NCI-H1092 treated with DMSO at 0.1 percent for 48 hours (cell line): ENCODE measurements at regions not wholly inside any gene's neighbourhood (a gene's known extent, or its start where the extent isn't known, plus 50 kb on each side); places are given as distances from the start of the nearest gene placed in this dataset.

Experiments
- DNase-seq: peaks from one replicate; lab custom pipeline; 2025; lab: John Stamatoyannopoulos, UW

GRCh38 chr4:123573866-123574508 is 177.4 kb downstream of the SPRY1 start:
- DNase-seq, result no peak

- no peak for DNase-seq
Observed at GRCh38 chr4:123575291-123575690, 178.7 kb downstream of the SPRY1 start.

DNA sequence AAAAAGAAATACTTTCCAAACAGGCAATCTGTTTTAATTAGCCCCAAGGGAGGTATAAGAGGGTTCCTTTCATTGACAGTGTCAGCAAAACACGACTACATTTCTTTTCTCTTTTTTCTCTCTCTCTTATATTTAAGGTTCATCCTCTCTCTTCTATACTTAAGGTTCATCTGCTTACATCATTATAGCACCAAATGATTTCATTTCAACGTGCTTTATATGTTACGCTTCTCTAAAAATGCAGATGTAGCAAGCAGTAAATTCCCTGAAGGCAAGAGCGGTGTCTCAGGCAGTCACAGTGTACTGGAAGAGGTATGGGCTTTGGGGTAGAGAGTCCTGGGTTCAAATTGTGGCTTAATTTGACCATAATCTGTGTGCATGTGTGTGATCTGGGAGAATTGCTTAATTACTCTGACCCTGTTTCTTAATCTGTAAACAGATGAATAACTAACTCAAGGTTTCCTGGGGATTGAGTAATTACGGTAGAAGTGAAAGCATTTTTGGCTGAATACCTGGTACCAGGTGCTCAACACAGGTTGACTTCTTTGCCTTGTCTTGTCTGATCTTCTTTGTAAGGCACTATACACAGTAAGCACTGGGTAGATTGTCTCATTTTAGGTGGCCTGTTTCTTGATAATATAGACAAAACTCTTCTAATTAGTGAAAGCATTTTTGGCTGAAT is 180.8 kb downstream of the SPRY1 start:
- no peak for DNase-seq

DNA sequence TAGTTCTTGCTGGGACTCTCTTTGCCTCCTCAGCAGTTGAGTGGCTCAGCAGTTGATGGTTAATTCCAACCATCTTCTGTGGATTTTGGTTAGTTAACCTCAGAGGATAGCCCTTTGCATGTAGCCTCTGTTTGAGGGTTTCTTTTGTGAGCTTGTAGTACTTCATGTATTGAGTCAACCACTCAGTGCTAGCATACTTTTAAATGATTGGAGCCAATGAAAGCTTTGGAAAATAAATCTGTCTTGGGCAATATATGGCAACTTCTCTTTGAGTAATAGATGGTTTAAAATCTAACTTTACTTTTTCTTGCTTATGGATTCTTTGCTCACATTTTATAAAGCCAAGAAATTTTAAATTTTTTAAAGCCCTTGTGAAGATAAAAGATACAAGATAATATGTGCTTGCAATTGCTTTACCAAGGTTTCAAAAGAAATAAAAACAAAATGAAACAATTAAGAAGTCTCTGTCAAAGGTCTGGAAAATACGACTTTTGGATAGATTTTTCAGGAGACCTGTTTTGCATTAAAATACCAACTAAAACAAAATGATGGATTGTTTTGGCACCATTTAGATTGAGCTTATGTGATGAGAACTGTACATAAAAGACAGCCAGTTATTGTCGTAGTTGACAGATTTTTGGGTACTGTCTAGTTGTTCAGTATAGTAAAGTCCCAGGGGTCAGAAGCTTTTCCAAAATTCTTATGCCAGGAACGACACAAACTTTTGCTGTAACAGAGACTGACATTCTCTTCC is 181.9 kb downstream of the SPRY1 start:
- DNase-seq, result no peak

GRCh38 chr4:123579961-123580360 is 183.4 kb downstream of the SPRY1 start:
- DNase-seq, result no peak

GRCh38 chr4:123580981-123581664 is 184.5 kb downstream of the SPRY1 start:
- DNase-seq, result no peak

- DNase-seq, result no peak
Observed at GRCh38 chr4:123581802-123582201, 185.2 kb downstream of the SPRY1 start.

GRCh38 chr4:123583043-123583442 is 186.4 kb downstream of the SPRY1 start:
- no peak for DNase-seq

GRCh38 chr4:123585111-123585510 is 188.5 kb downstream of the SPRY1 start:
- no peak for DNase-seq

GRCh38 chr4:123587983-123588494 is 191.4 kb downstream of the SPRY1 start:
- no peak for DNase-seq

DNA sequence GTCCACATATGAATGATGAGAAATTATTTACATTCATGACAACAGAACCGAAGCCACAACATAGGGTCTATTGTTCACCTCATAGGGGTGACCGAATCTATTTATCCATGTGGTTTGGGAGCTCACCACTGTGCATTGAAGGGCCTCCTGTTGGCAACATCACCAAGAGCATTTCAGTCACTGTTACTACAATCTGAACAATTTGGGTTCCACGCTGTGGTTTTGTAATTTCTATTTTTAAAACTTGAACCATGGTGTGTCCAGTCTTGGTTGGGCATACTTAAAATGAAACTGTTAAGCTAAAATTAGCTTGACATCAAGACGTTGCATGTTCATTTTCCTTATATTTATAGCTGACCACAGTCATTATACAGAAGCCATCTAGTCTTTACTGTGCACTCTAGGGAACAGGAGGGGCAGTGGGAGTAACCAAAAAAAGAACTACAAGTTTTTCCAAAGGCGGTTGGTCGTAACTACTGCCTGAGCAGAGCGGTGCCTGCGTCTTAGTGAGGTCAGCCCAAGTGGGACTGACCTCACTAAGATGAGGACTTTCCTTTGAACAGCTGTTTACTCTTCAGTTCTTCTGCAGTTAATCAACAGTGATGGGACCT is 192.1 kb downstream of the SPRY1 start:
- no peak for DNase-seq

GRCh38 chr4:123589301-123589700 is 192.7 kb downstream of the SPRY1 start:
- DNase-seq, result no peak

DNA sequence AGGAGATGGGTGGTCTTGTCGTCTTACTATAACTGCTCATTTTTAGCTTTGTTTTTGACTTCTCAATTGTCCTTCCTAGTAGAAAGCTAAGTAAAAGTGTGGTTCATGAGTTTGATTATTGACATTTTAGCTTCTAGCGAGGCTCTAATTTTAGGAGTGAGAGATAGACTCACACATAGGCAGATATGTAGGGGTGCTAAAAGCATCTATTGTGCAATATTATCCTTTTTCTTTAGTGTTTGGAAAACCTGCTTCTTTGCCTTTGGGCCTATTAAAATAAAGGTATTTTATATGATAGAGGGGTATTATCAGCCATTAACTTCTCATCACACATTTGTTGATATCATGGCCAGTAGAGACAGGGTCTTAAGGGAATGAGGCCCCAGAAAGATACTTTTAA is 195.3 kb downstream of the SPRY1 start:
- no peak for DNase-seq

GRCh38 chr4:123593655-123594054 is 197.1 kb downstream of the SPRY1 start:
- DNase-seq, result no peak

DNA sequence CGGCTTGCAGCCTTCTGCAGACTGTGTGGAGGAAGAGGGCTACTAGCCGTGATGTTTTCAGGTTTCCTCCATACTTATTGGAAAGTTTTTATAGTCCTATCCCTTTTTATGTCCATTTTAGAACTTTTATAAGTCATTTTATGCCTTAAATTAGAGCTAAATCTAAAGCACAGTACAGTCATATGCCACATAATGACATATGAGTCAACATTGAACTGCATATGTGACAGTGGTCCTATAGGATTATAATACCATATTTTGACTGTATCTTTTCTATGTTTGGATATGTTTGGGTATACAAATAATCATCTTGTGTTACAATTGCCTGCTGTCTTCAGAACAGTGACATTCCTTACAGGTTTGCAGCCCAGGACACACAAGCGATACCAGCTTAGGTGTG is 200.2 kb downstream of the SPRY1 start:
- DNase-seq, result no peak

DNA sequence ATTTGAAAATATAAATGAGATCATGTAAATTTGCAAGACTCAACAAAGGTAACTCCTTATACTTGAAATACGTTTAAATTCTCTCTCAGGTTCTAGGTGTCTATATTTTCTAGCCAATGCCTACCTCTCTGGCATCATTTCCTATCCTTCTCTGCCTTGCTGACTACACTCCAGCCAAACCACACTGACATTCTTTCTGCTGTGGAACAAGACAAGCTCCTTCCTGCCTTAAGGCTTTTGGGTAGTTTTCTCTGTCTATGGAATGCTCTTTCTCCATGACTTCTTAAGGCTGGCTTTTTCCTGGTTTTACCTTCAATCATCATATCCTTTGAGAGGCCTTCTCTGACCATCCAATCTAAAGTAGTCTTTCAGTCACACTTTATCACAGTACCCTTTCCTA is 201.0 kb downstream of the SPRY1 start:
- no peak for DNase-seq

- DNase-seq, result no peak
Observed at GRCh38 chr4:123598331-123598730, 201.7 kb downstream of the SPRY1 start.

- no peak for DNase-seq
Observed at GRCh38 chr4:123599061-123599919, 202.7 kb downstream of the SPRY1 start.

DNA sequence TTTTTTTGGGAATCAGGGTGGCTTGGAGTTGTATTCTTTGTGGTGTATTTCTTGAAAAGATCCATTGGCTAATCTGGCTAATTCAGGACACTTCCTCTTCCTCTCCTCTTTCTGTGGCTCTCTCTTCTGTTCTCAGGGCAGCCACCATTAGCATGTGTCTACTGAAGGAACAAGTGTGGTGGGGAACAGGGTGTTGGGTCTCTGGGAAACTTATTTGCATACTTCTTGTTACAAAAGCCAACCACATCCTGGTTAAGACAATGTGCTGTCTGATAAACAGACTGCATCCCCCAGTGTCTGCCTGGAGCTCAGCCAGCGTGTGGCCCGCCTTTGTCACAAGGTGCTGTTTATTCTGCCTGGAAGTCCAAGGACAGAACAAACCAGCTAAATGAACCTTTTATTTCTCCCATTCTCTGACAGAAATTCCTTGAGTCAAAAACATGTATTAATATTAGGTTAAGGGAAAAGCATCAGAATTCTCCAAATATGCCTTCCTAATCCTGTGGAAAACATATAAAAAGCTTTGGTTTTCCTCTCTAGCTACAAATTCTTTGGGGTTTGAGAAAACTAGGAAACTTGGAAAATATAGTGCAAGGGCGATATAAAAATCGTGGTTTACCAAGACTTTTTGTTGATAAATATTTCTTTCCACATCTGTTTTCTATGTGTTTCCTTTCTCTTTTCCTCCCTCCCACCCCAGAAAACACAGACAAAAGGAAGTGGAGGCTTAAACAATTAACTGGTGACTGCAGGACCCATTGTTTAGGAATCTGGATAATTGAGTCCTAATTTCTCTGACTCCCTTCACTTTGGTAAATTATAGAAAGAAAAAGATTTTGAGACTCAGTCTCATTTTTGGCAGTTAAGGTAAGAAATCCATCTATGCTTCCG is 203.6 kb downstream of the SPRY1 start:
- DNase-seq, result no peak
